ENCODE measurements at regions not wholly inside any gene's neighbourhood (a gene's known extent, or its start where the extent isn't known, plus 50 kb on each side); places are given as distances from the start of the nearest gene placed in this dataset.

GRCh38 chr5:104184264-104184663 is 621.7 kb upstream of the NUDT12 start:
- BruUV-seq (replicated peaks) = no TSS peak
- no peak for TF ChIP-seq CTCF (IDR thresholded peaks at IDR 0.05; ENCODE audit: unreplicated experiment)
- H3K27me3 Mint-ChIP-seq (ENCODE audit: insufficient read depth, unreplicated experiment) = no peaks in the 10 kb centered on the region
- ChIA-PET POLR2A (no interaction called here), CTCF (no interaction called here)
- H3K9me3 Mint-ChIP-seq (ENCODE audit: unreplicated experiment) = no peaks in the 10 kb centered on the region
- H3K4me1 Mint-ChIP-seq (ENCODE audit: insufficient read depth, unreplicated experiment) = peaks cover 18% of the 10 kb centered on the region
- H3K36me3 Mint-ChIP-seq (ENCODE audit: insufficient read depth, unreplicated experiment) = peaks cover 13% of the 10 kb centered on the region
- no peak overlapping the region for H3K4me3 Mint-ChIP-seq (ENCODE audit: unreplicated experiment)
- H3K27ac Mint-ChIP-seq (ENCODE audit: low read depth, unreplicated experiment) = no peak overlapping the region
- DNase-seq (ENCODE audit: unreplicated experiment) = no peak
- intact Hi-C loops (cut with micrococcal nuclease) = no loop called here

- DNase-seq (ENCODE audit: unreplicated experiment) = peak; percentile 64
- Mint-ChIP-seq H3K4me1 (ENCODE audit: insufficient read depth, unreplicated experiment) (peaks cover 6% of the 10 kb centered on the region), H3K9me3 (ENCODE audit: unreplicated experiment) (no peaks in the 10 kb centered on the region), H3K4me3 (ENCODE audit: unreplicated experiment) (no peak overlapping the region), H3K27me3 (ENCODE audit: insufficient read depth, unreplicated experiment) (no peaks in the 10 kb centered on the region), H3K36me3 (ENCODE audit: insufficient read depth, unreplicated experiment) (no peaks in the 10 kb centered on the region), H3K27ac (ENCODE audit: low read depth, unreplicated experiment) (no peak overlapping the region)
- BruUV-seq (replicated peaks) = no TSS peak
- ChIA-PET POLR2A (no interaction called here), CTCF (interaction anchor here (0.5 to 3.5 kb wide), 23 partner anchors 13 to 674 kb away, joined by 3 to 29 read pairs (median 3); no protein-coding TSS in a partner anchor)
- intact Hi-C loops (cut with micrococcal nuclease) = loop anchor here (1.0 kb wide), 2 partner anchors 371 to 592 kb away; no protein-coding TSS in a partner anchor
- peak; percentile 60 for TF ChIP-seq CTCF (IDR thresholded peaks at IDR 0.05; ENCODE audit: unreplicated experiment)
Observed at GRCh38 chr5:104178829-104179456, 616.4 kb upstream of the NUDT12 start.

GRCh38 chr5:104178066-104178465 is 615.5 kb upstream of the NUDT12 start:
- Mint-ChIP-seq H3K36me3 (ENCODE audit: insufficient read depth, unreplicated experiment) (no peaks in the 10 kb centered on the region), H3K27ac (ENCODE audit: low read depth, unreplicated experiment) (no peak overlapping the region), H3K4me3 (ENCODE audit: unreplicated experiment) (no peak overlapping the region), H3K9me3 (ENCODE audit: unreplicated experiment) (no peaks in the 10 kb centered on the region), H3K4me1 (ENCODE audit: insufficient read depth, unreplicated experiment) (peaks cover 6% of the 10 kb centered on the region), H3K27me3 (ENCODE audit: insufficient read depth, unreplicated experiment) (no peaks in the 10 kb centered on the region)
- TF ChIP-seq CTCF (IDR thresholded peaks at IDR 0.05; ENCODE audit: unreplicated experiment) = no peak
- CTCF ChIA-PET = interaction anchor here (0.7 to 3.5 kb wide), 5 partner anchors 36 to 596 kb away, joined by 3 to 29 read pairs (median 8); no protein-coding TSS in a partner anchor
- intact Hi-C loops (cut with micrococcal nuclease) = no loop called here
- POLR2A ChIA-PET = no interaction called here
- no TSS peak for BruUV-seq (replicated peaks)
- no peak for DNase-seq (ENCODE audit: unreplicated experiment)

DNA sequence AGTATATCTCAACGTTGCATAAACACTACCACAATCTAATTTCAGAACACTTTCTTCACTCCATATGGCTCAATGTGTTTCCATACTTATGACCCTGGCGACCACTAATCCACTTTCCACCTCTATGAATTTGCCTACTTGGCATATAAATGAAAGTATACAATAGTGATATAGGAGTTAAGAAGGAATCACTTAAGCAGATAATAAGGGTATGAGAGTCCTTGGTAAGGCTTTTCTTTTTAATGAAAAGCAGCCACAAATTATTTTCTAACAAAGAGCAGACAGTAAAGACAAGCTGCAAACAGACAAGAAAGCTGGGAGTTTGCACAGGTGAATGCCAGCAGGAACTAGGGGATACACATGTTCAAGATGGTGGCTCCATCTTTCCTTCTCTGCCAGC is 615.1 kb upstream of the NUDT12 start:
- Mint-ChIP-seq H3K4me3 (ENCODE audit: unreplicated experiment) (no peak overlapping the region), H3K4me1 (ENCODE audit: insufficient read depth, unreplicated experiment) (peaks cover 6% of the 10 kb centered on the region), H3K9me3 (ENCODE audit: unreplicated experiment) (no peaks in the 10 kb centered on the region), H3K36me3 (ENCODE audit: insufficient read depth, unreplicated experiment) (no peaks in the 10 kb centered on the region), H3K27ac (ENCODE audit: low read depth, unreplicated experiment) (no peak overlapping the region), H3K27me3 (ENCODE audit: insufficient read depth, unreplicated experiment) (no peaks in the 10 kb centered on the region)
- intact Hi-C loops (cut with micrococcal nuclease) = no loop called here
- DNase-seq (ENCODE audit: unreplicated experiment) = no peak
- ChIA-PET POLR2A (no interaction called here), CTCF (interaction anchor here (1.3 to 3.5 kb wide), 2 partner anchors 368 to 596 kb away, joined by 8 to 27 read pairs; no protein-coding TSS in a partner anchor)
- no peak for TF ChIP-seq CTCF (IDR thresholded peaks at IDR 0.05; ENCODE audit: unreplicated experiment)
- BruUV-seq (replicated peaks) = no TSS peak

All from MCF 10A (cell line).